GM12891 (cell line): ENCODE measurements at regions not wholly inside any gene's neighbourhood (a gene's known extent, or its start where the extent isn't known, plus 50 kb on each side); places are given as distances from the start of the nearest gene placed in this dataset.

ENCODE experiments used
- PAX5 ChIP-seq: IDR thresholded peaks from 2 replicates; pipeline ENCODE4 v1.6.1; 2011; ENCODE audit warnings: low read length, moderate library complexity, mild to moderate bottlenecking; ENCODE audit not compliant: insufficient read depth, severe bottlenecking
- POLR2A ChIP-seq: IDR thresholded peaks from 2 replicates; pipeline ENCODE4 v1.6.1; 2011; ENCODE audit warnings: low read depth, low read length, control low read depth
- POLR2AphosphoS5 ChIP-seq: IDR thresholded peaks from 2 replicates; pipeline ENCODE4 v1.6.1; 2011; ENCODE audit warnings: low read depth, low read length, control low read depth
- SPI1 ChIP-seq: IDR thresholded peaks from 2 replicates; pipeline ENCODE4 v1.6.1; 2011; ENCODE audit warnings: low read depth, low read length, control low read depth
- TAF1 ChIP-seq: IDR thresholded peaks from 2 replicates; pipeline ENCODE4 v1.6.1; 2011; ENCODE audit warnings: low read depth, low read length, control low read depth

DNA sequence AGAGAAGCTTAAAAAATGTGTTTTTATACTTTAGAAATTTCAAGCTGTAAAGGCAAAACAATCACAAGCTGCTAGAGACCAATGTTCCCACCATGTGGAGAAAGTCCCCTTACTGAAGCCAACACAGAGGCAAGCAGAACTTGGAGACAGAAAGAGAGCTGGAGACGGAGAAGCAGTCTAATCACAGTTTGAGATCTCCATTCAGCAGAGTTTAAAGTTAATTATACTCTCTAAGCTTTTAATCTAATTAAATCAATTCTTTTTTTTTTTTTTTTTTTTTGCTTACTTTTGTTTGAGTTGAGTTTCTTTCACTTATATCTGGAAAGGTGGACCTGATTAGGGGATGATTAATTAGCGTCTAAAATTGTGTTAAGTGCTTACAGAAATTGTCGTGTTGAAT, 1534.3 kb downstream of the MAT2B start:
- TF ChIP-seq POLR2A (no peak), PAX5 (no peak), TAF1 (no peak), POLR2AphosphoS5 (no peak), SPI1 (no peak)
